RWPE2 (cell line): ENCODE measurements at regions not wholly inside any gene's neighbourhood (a gene's known extent, or its start where the extent isn't known, plus 50 kb on each side); places are given as distances from the start of the nearest gene placed in this dataset.

Source experiments
- ATAC-seq: fragments of 200-7000 bp; cut with Tn5 transposase; 3 replicates; pipeline ENCODE4 v1.9.1; 2021; ENCODE audit warnings: low read depth
- DNase-seq: peaks from one replicate; pipeline ENCODE4 v3.0.0-alpha.2; 2020; ENCODE audit warnings: low spot score
- H3K27ac ChIP-seq: fragments of 450-650 bp; 2 replicates; pipeline ENCODE4 v1.5.1; 2017; ENCODE audit warnings: mild to moderate bottlenecking; ENCODE audit not compliant: poor library complexity, severe bottlenecking
- H3K27me3 ChIP-seq: fragments of 250-450 bp; sonication (Bioruptor Pico); 2 replicates; pipeline ENCODE4 v1.5.1; 2021; ENCODE audit warnings: mild to moderate bottlenecking, moderate library complexity; ENCODE audit not compliant: insufficient read depth, poor library complexity, severe bottlenecking
- H3K36me3 ChIP-seq: fragments of 250-450 bp; sonication (Bioruptor Pico); 2 replicates; pipeline ENCODE4 v1.5.1; 2020; ENCODE audit warnings: low read depth, mild to moderate bottlenecking, moderate library complexity
- H3K4me1 ChIP-seq: fragments of 250-450 bp; sonication (Bioruptor Pico); 2 replicates; pipeline ENCODE4 v1.5.1; 2021; ENCODE audit warnings: mild to moderate bottlenecking, moderate library complexity; ENCODE audit not compliant: insufficient read depth, poor library complexity, severe bottlenecking
- H3K4me3 ChIP-seq: fragments of 250-450 bp; sonication (Bioruptor Pico); 2 replicates; pipeline ENCODE4 v1.5.1; 2021; ENCODE audit warnings: mild to moderate bottlenecking, moderate library complexity; ENCODE audit not compliant: severe bottlenecking
- H3K9me3 ChIP-seq: fragments of 250-450 bp; sonication (Bioruptor Pico); 2 replicates; pipeline ENCODE4 v1.5.1; 2021; ENCODE audit warnings: mild to moderate bottlenecking, moderate library complexity; ENCODE audit not compliant: severe bottlenecking
- TF ChIP-seq, protein P1 (sequence below): fragments of 450-650 bp; IDR thresholded peaks from one replicate; pipeline ENCODE4 v1.5.1; 2017; ENCODE audit warnings: mild to moderate bottlenecking, moderate library complexity; ENCODE audit not compliant: poor library complexity, severe bottlenecking

DNA sequence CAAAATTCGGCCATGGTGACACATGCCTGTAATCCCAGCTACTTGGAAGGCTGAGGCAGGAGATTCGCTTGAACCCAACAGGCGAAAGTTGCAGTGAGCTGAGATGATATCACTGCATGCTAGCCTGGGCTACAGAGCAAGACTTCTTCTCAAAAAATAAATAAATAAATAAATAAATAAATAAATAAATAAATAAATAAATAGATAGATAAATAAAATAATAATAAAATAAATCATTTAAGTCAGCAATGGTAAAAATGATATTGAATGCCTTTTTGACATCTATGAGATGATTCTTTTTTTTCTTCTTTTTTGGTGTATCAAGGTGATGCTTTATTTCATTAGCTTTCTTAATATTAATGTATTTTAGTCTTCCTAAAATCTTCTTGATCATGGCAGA, 221.7 kb upstream of the RXFP2 start:
- TF ChIP-seq, protein P1, sequence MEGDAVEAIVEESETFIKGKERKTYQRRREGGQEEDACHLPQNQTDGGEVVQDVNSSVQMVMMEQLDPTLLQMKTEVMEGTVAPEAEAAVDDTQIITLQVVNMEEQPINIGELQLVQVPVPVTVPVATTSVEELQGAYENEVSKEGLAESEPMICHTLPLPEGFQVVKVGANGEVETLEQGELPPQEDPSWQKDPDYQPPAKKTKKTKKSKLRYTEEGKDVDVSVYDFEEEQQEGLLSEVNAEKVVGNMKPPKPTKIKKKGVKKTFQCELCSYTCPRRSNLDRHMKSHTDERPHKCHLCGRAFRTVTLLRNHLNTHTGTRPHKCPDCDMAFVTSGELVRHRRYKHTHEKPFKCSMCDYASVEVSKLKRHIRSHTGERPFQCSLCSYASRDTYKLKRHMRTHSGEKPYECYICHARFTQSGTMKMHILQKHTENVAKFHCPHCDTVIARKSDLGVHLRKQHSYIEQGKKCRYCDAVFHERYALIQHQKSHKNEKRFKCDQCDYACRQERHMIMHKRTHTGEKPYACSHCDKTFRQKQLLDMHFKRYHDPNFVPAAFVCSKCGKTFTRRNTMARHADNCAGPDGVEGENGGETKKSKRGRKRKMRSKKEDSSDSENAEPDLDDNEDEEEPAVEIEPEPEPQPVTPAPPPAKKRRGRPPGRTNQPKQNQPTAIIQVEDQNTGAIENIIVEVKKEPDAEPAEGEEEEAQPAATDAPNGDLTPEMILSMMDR: no peak
- H3K4me3 ChIP-seq: no peak overlapping the region
- peaks cover 15% of the 10 kb centered on the region for H3K27me3 ChIP-seq
- H3K27ac ChIP-seq: no peak overlapping the region
- ATAC-seq (no peak), DNase-seq (no peak)
- H3K4me1 ChIP-seq: no peaks in the 10 kb centered on the region
- no peaks in the 10 kb centered on the region for H3K9me3 ChIP-seq
- no peaks in the 10 kb centered on the region for H3K36me3 ChIP-seq

DNA sequence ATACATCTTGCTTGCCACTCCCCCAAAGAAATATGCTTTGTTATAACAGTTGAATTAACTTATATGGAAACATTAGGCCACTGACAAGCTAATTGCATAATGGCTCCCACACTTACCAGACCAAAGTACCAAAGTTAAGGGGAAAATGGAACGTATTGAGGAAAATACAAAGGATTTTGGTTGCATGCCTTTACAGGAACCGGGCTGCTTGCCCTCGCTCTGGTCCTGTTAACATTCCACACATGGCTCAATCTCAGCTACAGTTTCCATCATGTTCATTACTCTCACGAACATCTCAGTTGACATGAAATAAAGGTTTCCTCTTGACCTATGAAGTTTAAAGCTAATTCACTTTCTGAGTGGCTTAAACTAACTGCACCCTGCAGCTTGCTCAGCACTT, 220.7 kb upstream of the RXFP2 start:
- DNase-seq (no peak), ATAC-seq (no peak)
- H3K36me3 ChIP-seq: no peaks in the 10 kb centered on the region
- no peak overlapping the region for H3K27ac ChIP-seq
- no peak overlapping the region for H3K4me3 ChIP-seq
- H3K9me3 ChIP-seq: no peaks in the 10 kb centered on the region
- H3K27me3 ChIP-seq: peaks cover 15% of the 10 kb centered on the region
- TF ChIP-seq, protein P1: no peak
- no peaks in the 10 kb centered on the region for H3K4me1 ChIP-seq

DNA sequence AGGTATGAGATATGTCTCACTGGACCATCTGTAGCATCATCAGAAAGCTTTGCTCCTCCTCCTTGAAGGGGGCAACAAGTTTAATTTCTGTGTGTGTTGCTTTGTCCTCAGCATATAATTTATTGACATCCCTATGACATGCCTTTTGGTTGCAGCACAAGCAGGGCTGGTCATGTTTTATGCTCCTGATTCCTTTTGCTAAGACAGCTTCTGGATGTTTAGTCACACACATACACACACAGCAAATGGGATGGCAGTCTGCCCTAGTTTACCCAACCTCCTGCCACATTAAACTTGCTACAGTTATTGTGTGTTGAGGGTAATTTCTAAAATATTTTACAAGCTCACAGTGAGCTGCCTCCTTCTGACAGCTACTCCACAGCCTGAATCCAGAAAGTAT, 217.9 kb upstream of the RXFP2 start:
- Histone ChIP-seq H3K9me3 (no peaks in the 10 kb centered on the region), H3K4me3 (no peak overlapping the region), H3K27ac (no peak overlapping the region), H3K27me3 (peaks cover 5% of the 10 kb centered on the region), H3K4me1 (no peaks in the 10 kb centered on the region), H3K36me3 (no peaks in the 10 kb centered on the region)
- ATAC-seq: no peak
- DNase-seq: no peak
- TF ChIP-seq, protein P1: no peak

DNA sequence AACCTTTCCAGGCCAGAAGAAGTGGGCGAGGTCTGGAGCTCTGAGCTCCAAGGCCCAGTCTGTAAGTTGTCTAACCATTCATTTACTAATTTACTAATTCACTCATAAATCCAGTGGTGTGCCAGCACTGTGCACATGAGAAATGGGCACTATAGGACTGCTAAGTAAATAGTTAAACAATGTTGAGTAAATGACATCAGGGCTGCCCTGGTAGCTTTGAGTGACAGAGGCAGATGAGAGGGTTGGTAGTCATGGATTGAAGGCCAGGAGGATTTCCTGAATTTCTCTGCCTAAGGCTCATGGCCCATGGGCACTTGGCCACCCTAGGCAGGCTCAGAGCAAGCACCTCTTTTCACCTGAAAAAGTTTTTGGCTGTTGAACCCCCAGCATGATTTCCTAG, 216.9 kb upstream of the RXFP2 start:
- no peak overlapping the region for H3K27ac ChIP-seq
- H3K36me3 ChIP-seq: no peaks in the 10 kb centered on the region
- no peak overlapping the region for H3K4me3 ChIP-seq
- ATAC-seq (no peak), DNase-seq (no peak)
- TF ChIP-seq, protein P1: no peak
- H3K9me3 ChIP-seq: no peaks in the 10 kb centered on the region
- peaks cover 5% of the 10 kb centered on the region for H3K27me3 ChIP-seq
- no peaks in the 10 kb centered on the region for H3K4me1 ChIP-seq

DNA sequence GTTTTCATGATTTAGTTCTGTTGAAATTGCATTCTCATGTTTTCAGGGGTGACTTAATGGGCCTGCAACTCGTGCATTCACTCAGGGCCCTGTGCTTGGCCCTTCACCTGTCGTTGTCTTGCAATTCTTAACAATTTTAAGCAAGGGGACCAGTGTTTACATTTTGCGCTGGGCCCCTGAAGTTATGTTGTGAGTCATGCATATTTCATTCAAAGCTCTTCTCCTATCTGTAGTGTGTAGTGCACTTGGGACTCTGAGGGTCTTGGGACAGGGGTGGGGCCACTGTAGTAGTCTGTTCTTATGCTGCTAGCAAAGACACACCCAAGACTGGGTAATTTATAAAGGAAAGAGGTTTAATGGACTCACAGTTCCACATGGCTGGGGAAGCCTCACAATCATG, 211.2 kb upstream of the RXFP2 start:
- no peak overlapping the region for H3K27ac ChIP-seq
- TF ChIP-seq, protein P1: no peak
- no peaks in the 10 kb centered on the region for H3K36me3 ChIP-seq
- H3K4me3 ChIP-seq: no peak overlapping the region
- H3K4me1 ChIP-seq: no peaks in the 10 kb centered on the region
- ATAC-seq (no peak), DNase-seq (no peak)
- H3K9me3 ChIP-seq: no peaks in the 10 kb centered on the region
- no peaks in the 10 kb centered on the region for H3K27me3 ChIP-seq
